GM12878 (cell line): ENCODE measurements at regions not wholly inside any gene's neighbourhood (a gene's known extent, or its start where the extent isn't known, plus 50 kb on each side); places are given as distances from the start of the nearest gene placed in this dataset.

Experiments used
- BCL11A ChIP-seq: IDR thresholded peaks from 2 replicates; pipeline ENCODE4 v1.6.1; 2011; ENCODE audit warnings: low read depth, low read length
- CREM ChIP-seq: IDR thresholded peaks from 2 replicates; pipeline ENCODE4 v1.6.1; 2014; ENCODE audit warnings: antibody characterized with exemption, low read depth
- EP300 ChIP-seq, 2 experiments: fragments of 150-350 bp in 1 of 2; IDR thresholded peaks; 2 replicates each; pipeline ENCODE4 v1.6.1; 2011 to 2012; ENCODE audit warnings: low read depth in 2 of 2, low read length in 2 of 2, borderline replicate concordance in 1 of 2, improper control_type of control experiment in 1 of 2, inconsistent platforms in 1 of 2; ENCODE audit not compliant: control insufficient read depth in 1 of 2
- PAX8 ChIP-seq: fragments of 450-650 bp; IDR thresholded peaks from 2 replicates; pipeline ENCODE4 v1.6.1; 2017; ENCODE audit warnings: mild to moderate bottlenecking, moderate library complexity
- POLR2A ChIP-seq: IDR thresholded peaks from 2 replicates; pipeline ENCODE4 v1.6.1; 2011; ENCODE audit warnings: low read depth, mild to moderate bottlenecking, low read length
- POLR2AphosphoS5 ChIP-seq: IDR thresholded peaks from 2 replicates; pipeline ENCODE4 v1.6.1; 2011; ENCODE audit warnings: mild to moderate bottlenecking, low read length, inconsistent platforms
- RCOR1 ChIP-seq: conservative IDR thresholded peaks from 2 replicates; pipeline ENCODE4 v1.6.1; 2012; ENCODE audit warnings: low read depth, low read length, improper control_type of control experiment
- RFX5 ChIP-seq: IDR thresholded peaks from 2 replicates; pipeline ENCODE4 v1.6.1; 2011; ENCODE audit warnings: low read depth, low read length, improper control_type of control experiment
- ZNF384 ChIP-seq: IDR thresholded peaks from 2 replicates; pipeline ENCODE4 v1.6.1; 2012; ENCODE audit warnings: low read depth, mild to moderate bottlenecking, low read length, improper control_type of control experiment, borderline replicate concordance
- TF ChIP-seq, protein P1 (sequence below): IDR thresholded peaks from 2 replicates; pipeline ENCODE4 v1.6.1; 2012; ENCODE audit warnings: mild to moderate bottlenecking, low read depth, low read length
- TF ChIP-seq, protein P2 (sequence below), 3 experiments: IDR thresholded peaks in 2 of 3; conservative IDR thresholded peaks in 1 of 3; 2 replicates each; pipeline ENCODE4 v1.5.1; 2011; ENCODE audit warnings: low read depth in 3 of 3, low read length in 3 of 3, mild to moderate bottlenecking in 3 of 3, control low read depth in 2 of 3, moderate library complexity in 2 of 3, inconsistent platforms in 1 of 3, mixed read lengths in 1 of 3; ENCODE audit not compliant: control insufficient read depth in 2 of 3, insufficient read depth in 1 of 3; ENCODE audit errors: extremely low read depth in 1 of 3
- TF ChIP-seq, protein P3 (sequence below): IDR thresholded peaks from 2 replicates; pipeline ENCODE4 v1.6.1; 2012; ENCODE audit warnings: improper control_type of control experiment, low read depth, low read length; ENCODE audit not compliant: insufficient replicate concordance
- TF ChIP-seq, protein P4 (sequence below): fragments of 450-650 bp; IDR thresholded peaks from 2 replicates; pipeline ENCODE4 v1.6.1; 2017; ENCODE audit warnings: mild to moderate bottlenecking
- TF ChIP-seq, protein P5 (sequence below): IDR thresholded peaks from 2 replicates; pipeline ENCODE4 v1.6.1; 2012; ENCODE audit warnings: low read depth, low read length, improper control_type of control experiment

DNA sequence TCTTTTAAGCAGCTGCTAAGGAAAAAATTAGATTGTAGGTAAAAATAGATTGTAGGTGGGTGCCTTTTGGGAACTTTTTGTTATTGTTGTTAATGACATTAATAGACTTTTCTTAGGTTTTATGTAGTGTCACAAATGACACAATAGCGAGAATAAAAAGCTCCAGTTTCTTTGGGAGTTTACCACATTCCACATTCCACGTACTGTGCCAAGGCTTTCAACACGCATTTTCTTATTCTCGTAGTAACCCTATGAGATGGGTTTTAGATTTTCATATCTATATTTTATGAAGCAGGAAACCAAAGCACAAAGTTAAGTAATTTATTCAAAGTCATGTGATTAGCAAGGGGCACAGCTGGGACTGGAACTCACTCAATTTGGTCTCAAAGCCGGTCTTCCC, 103.8 kb downstream of the XRCC2 start:
- no peak for TF ChIP-seq RFX5
- TF ChIP-seq, protein P1, sequence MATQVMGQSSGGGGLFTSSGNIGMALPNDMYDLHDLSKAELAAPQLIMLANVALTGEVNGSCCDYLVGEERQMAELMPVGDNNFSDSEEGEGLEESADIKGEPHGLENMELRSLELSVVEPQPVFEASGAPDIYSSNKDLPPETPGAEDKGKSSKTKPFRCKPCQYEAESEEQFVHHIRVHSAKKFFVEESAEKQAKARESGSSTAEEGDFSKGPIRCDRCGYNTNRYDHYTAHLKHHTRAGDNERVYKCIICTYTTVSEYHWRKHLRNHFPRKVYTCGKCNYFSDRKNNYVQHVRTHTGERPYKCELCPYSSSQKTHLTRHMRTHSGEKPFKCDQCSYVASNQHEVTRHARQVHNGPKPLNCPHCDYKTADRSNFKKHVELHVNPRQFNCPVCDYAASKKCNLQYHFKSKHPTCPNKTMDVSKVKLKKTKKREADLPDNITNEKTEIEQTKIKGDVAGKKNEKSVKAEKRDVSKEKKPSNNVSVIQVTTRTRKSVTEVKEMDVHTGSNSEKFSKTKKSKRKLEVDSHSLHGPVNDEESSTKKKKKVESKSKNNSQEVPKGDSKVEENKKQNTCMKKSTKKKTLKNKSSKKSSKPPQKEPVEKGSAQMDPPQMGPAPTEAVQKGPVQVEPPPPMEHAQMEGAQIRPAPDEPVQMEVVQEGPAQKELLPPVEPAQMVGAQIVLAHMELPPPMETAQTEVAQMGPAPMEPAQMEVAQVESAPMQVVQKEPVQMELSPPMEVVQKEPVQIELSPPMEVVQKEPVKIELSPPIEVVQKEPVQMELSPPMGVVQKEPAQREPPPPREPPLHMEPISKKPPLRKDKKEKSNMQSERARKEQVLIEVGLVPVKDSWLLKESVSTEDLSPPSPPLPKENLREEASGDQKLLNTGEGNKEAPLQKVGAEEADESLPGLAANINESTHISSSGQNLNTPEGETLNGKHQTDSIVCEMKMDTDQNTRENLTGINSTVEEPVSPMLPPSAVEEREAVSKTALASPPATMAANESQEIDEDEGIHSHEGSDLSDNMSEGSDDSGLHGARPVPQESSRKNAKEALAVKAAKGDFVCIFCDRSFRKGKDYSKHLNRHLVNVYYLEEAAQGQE = no peak
- TF ChIP-seq, protein P2, sequence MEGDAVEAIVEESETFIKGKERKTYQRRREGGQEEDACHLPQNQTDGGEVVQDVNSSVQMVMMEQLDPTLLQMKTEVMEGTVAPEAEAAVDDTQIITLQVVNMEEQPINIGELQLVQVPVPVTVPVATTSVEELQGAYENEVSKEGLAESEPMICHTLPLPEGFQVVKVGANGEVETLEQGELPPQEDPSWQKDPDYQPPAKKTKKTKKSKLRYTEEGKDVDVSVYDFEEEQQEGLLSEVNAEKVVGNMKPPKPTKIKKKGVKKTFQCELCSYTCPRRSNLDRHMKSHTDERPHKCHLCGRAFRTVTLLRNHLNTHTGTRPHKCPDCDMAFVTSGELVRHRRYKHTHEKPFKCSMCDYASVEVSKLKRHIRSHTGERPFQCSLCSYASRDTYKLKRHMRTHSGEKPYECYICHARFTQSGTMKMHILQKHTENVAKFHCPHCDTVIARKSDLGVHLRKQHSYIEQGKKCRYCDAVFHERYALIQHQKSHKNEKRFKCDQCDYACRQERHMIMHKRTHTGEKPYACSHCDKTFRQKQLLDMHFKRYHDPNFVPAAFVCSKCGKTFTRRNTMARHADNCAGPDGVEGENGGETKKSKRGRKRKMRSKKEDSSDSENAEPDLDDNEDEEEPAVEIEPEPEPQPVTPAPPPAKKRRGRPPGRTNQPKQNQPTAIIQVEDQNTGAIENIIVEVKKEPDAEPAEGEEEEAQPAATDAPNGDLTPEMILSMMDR (IDR thresholded peaks at IDR 0.05 in 2 of 3, conservative IDR thresholded peaks at IDR 0.05 in 1 of 3; ENCODE audit: control insufficient read depth in 2 of 3, extremely low read depth in 1 of 3, insufficient read depth in 1 of 3, low read depth in 3 of 3, low read length in 3 of 3) = no peak
- no peak for TF ChIP-seq POLR2A
- TF ChIP-seq ZNF384 = no peak
- TF ChIP-seq CREM = no peak
- no peak for TF ChIP-seq RCOR1
- TF ChIP-seq, protein P3, sequence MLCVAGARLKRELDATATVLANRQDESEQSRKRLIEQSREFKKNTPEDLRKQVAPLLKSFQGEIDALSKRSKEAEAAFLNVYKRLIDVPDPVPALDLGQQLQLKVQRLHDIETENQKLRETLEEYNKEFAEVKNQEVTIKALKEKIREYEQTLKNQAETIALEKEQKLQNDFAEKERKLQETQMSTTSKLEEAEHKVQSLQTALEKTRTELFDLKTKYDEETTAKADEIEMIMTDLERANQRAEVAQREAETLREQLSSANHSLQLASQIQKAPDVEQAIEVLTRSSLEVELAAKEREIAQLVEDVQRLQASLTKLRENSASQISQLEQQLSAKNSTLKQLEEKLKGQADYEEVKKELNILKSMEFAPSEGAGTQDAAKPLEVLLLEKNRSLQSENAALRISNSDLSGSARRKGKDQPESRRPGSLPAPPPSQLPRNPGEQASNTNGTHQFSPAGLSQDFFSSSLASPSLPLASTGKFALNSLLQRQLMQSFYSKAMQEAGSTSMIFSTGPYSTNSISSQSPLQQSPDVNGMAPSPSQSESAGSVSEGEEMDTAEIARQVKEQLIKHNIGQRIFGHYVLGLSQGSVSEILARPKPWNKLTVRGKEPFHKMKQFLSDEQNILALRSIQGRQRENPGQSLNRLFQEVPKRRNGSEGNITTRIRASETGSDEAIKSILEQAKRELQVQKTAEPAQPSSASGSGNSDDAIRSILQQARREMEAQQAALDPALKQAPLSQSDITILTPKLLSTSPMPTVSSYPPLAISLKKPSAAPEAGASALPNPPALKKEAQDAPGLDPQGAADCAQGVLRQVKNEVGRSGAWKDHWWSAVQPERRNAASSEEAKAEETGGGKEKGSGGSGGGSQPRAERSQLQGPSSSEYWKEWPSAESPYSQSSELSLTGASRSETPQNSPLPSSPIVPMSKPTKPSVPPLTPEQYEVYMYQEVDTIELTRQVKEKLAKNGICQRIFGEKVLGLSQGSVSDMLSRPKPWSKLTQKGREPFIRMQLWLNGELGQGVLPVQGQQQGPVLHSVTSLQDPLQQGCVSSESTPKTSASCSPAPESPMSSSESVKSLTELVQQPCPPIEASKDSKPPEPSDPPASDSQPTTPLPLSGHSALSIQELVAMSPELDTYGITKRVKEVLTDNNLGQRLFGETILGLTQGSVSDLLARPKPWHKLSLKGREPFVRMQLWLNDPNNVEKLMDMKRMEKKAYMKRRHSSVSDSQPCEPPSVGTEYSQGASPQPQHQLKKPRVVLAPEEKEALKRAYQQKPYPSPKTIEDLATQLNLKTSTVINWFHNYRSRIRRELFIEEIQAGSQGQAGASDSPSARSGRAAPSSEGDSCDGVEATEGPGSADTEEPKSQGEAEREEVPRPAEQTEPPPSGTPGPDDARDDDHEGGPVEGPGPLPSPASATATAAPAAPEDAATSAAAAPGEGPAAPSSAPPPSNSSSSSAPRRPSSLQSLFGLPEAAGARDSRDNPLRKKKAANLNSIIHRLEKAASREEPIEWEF = no peak
- TF ChIP-seq, protein P4, sequence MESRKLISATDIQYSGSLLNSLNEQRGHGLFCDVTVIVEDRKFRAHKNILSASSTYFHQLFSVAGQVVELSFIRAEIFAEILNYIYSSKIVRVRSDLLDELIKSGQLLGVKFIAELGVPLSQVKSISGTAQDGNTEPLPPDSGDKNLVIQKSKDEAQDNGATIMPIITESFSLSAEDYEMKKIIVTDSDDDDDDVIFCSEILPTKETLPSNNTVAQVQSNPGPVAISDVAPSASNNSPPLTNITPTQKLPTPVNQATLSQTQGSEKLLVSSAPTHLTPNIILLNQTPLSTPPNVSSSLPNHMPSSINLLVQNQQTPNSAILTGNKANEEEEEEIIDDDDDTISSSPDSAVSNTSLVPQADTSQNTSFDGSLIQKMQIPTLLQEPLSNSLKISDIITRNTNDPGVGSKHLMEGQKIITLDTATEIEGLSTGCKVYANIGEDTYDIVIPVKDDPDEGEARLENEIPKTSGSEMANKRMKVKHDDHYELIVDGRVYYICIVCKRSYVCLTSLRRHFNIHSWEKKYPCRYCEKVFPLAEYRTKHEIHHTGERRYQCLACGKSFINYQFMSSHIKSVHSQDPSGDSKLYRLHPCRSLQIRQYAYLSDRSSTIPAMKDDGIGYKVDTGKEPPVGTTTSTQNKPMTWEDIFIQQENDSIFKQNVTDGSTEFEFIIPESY = no peak
- no peak for TF ChIP-seq EP300 (IDR thresholded peaks at IDR 0.05; ENCODE audit: borderline replicate concordance in 1 of 2, control insufficient read depth in 1 of 2, low read depth in 2 of 2, low read length in 2 of 2)
- no peak for TF ChIP-seq POLR2AphosphoS5
- TF ChIP-seq BCL11A = no peak
- TF ChIP-seq, protein P5, sequence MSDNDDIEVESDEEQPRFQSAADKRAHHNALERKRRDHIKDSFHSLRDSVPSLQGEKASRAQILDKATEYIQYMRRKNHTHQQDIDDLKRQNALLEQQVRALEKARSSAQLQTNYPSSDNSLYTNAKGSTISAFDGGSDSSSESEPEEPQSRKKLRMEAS = no peak
- no peak for TF ChIP-seq PAX8
